Tibial nerve (tissue), 4 donors: ENCODE measurements at regions not wholly inside any gene's neighbourhood (a gene's known extent, or its start where the extent isn't known, plus 50 kb on each side); places are given as distances from the start of the nearest gene placed in this dataset.

Experiments
- EP300 ChIP-seq, 2 donors: sonication (generic); formaldehyde crosslinking; IDR thresholded peaks; one replicate each; pipeline ENCODE4 v1.6.1; 2017; ENCODE audit warnings: antibody characterized with exemption in 2 of 2, mild to moderate bottlenecking in 1 of 2
- POLR2A ChIP-seq, 2 donors: fragments of 450-650 bp; IDR thresholded peaks; one replicate each; pipeline ENCODE4 v1.6.1; 2017; ENCODE audit warnings: antibody characterized with exemption in 2 of 2, mild to moderate bottlenecking in 2 of 2, moderate library complexity in 2 of 2
- TF ChIP-seq, protein P1 (sequence below), 5 experiments: fragments of 200-600 bp in 3 of 5; fragments of 450-650 bp in 2 of 5; sonication (generic) in 3 of 5; IDR thresholded peaks; one replicate each; pipeline ENCODE4 v1.5.1; 2016 to 2019; ENCODE audit warnings: antibody characterized with exemption in 5 of 5, mild to moderate bottlenecking in 3 of 5, moderate library complexity in 2 of 5

- no peak for TF ChIP-seq POLR2A (IDR thresholded peaks at IDR 0.05)
- no peak for TF ChIP-seq EP300 (IDR thresholded peaks at IDR 0.05)
- TF ChIP-seq, protein P1, sequence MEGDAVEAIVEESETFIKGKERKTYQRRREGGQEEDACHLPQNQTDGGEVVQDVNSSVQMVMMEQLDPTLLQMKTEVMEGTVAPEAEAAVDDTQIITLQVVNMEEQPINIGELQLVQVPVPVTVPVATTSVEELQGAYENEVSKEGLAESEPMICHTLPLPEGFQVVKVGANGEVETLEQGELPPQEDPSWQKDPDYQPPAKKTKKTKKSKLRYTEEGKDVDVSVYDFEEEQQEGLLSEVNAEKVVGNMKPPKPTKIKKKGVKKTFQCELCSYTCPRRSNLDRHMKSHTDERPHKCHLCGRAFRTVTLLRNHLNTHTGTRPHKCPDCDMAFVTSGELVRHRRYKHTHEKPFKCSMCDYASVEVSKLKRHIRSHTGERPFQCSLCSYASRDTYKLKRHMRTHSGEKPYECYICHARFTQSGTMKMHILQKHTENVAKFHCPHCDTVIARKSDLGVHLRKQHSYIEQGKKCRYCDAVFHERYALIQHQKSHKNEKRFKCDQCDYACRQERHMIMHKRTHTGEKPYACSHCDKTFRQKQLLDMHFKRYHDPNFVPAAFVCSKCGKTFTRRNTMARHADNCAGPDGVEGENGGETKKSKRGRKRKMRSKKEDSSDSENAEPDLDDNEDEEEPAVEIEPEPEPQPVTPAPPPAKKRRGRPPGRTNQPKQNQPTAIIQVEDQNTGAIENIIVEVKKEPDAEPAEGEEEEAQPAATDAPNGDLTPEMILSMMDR (IDR thresholded peaks at IDR 0.05) = no peak
Measured at GRCh38 chr16:20221208-20221607, 106.1 kb downstream of the GP2 start.
